KMS-11 (cell line): ENCODE measurements at regions not wholly inside any gene's neighbourhood (a gene's known extent, or its start where the extent isn't known, plus 50 kb on each side); places are given as distances from the start of the nearest gene placed in this dataset.

Experiments
- H2AFZ ChIP-seq: fragments of 200-600 bp; sonication (generic); 2 replicates; pipeline ENCODE4 v1.6.1; 2016; ENCODE audit warnings: antibody characterized with exemption, mixed run types, low read depth
- H3K27ac ChIP-seq: fragments of 200-600 bp; sonication (generic); 2 replicates; pipeline ENCODE4 v1.6.1; 2016; ENCODE audit warnings: mild to moderate bottlenecking, mixed run types
- H3K27me3 ChIP-seq: fragments of 200-600 bp; sonication (generic); 2 replicates; pipeline ENCODE4 v1.6.1; 2017; ENCODE audit warnings: mild to moderate bottlenecking, low read depth, mixed run types, moderate library complexity; ENCODE audit not compliant: insufficient read depth
- H3K36me3 ChIP-seq: fragments of 200-600 bp; sonication (generic); 2 replicates; pipeline ENCODE4 v1.6.1; 2017; ENCODE audit warnings: mild to moderate bottlenecking, mixed run types; ENCODE audit not compliant: insufficient read depth
- H3K4me1 ChIP-seq: fragments of 200-600 bp; sonication (generic); 2 replicates; pipeline ENCODE4 v1.6.1; 2016; ENCODE audit warnings: mild to moderate bottlenecking, low read depth, mixed run types; ENCODE audit not compliant: poor library complexity, severe bottlenecking
- H3K4me2 ChIP-seq: fragments of 200-600 bp; sonication (generic); 2 replicates; pipeline ENCODE4 v1.7.0; 2016; ENCODE audit warnings: mild to moderate bottlenecking, mixed run types
- H3K4me3 ChIP-seq: fragments of 200-600 bp; sonication (generic); IDR thresholded peaks from 2 replicates; pipeline ENCODE4 v1.6.1; 2017; ENCODE audit warnings: low read depth, low read length, mixed read lengths; ENCODE audit not compliant: insufficient read depth
- H3K79me2 ChIP-seq: fragments of 200-600 bp; sonication (generic); 2 replicates; pipeline ENCODE4 v1.6.1; 2016; ENCODE audit warnings: low read depth, mixed run types; ENCODE audit not compliant: insufficient read depth
- H3K9ac ChIP-seq: fragments of 200-600 bp; sonication (generic); 2 replicates; pipeline ENCODE4 v1.6.1; 2016; ENCODE audit warnings: mild to moderate bottlenecking, mixed run types
- H4K20me1 ChIP-seq: fragments of 200-600 bp; sonication (generic); 2 replicates; pipeline ENCODE4 v1.6.1; 2016; ENCODE audit warnings: mild to moderate bottlenecking, mixed run types; ENCODE audit not compliant: insufficient read depth
- TF ChIP-seq, protein P1 (sequence below): fragments of 200-600 bp; sonication (generic); conservative IDR thresholded peaks from 2 replicates; pipeline ENCODE4 v1.6.1; 2017; ENCODE audit warnings: low read depth, mild to moderate bottlenecking, antibody characterized with exemption, low read length, moderate library complexity, mixed read lengths

- Histone ChIP-seq H3K27ac (no peak overlapping the region), H3K4me2 (no peak overlapping the region), H3K36me3 (no peaks in the 10 kb centered on the region), H3K27me3 (no peaks in the 10 kb centered on the region), H4K20me1 (no peaks in the 10 kb centered on the region), H3K4me1 (no peaks in the 10 kb centered on the region), H3K79me2 (no peaks in the 10 kb centered on the region), H3K9ac (no peak overlapping the region), H3K4me3 (no peak overlapping the region), H2AFZ (no peak overlapping the region)
- TF ChIP-seq, protein P1, sequence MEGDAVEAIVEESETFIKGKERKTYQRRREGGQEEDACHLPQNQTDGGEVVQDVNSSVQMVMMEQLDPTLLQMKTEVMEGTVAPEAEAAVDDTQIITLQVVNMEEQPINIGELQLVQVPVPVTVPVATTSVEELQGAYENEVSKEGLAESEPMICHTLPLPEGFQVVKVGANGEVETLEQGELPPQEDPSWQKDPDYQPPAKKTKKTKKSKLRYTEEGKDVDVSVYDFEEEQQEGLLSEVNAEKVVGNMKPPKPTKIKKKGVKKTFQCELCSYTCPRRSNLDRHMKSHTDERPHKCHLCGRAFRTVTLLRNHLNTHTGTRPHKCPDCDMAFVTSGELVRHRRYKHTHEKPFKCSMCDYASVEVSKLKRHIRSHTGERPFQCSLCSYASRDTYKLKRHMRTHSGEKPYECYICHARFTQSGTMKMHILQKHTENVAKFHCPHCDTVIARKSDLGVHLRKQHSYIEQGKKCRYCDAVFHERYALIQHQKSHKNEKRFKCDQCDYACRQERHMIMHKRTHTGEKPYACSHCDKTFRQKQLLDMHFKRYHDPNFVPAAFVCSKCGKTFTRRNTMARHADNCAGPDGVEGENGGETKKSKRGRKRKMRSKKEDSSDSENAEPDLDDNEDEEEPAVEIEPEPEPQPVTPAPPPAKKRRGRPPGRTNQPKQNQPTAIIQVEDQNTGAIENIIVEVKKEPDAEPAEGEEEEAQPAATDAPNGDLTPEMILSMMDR, result no peak
Measured at GRCh38 chr2:57563015-57563414, 483.6 kb upstream of the VRK2 start.

- no peak overlapping the region for H3K27ac ChIP-seq
- no peak overlapping the region for H3K4me3 ChIP-seq
- no peaks in the 10 kb centered on the region for H3K27me3 ChIP-seq
- H3K9ac ChIP-seq, result no peak overlapping the region
- H4K20me1 ChIP-seq, result no peaks in the 10 kb centered on the region
- H3K79me2 ChIP-seq, result no peaks in the 10 kb centered on the region
- H3K4me1 ChIP-seq, result no peaks in the 10 kb centered on the region
- H2AFZ ChIP-seq, result no peak overlapping the region
- no peak overlapping the region for H3K4me2 ChIP-seq
- TF ChIP-seq, protein P1, result no peak
- H3K36me3 ChIP-seq, result no peaks in the 10 kb centered on the region
Measured at GRCh38 chr2:57567245-57567644, 479.4 kb upstream of the VRK2 start.

- Histone ChIP-seq H3K36me3 (no peaks in the 10 kb centered on the region), H3K79me2 (no peaks in the 10 kb centered on the region), H3K27ac (no peak overlapping the region), H4K20me1 (no peaks in the 10 kb centered on the region), H3K4me2 (no peak overlapping the region), H3K27me3 (no peaks in the 10 kb centered on the region), H2AFZ (no peak overlapping the region), H3K4me3 (no peak overlapping the region), H3K9ac (no peak overlapping the region), H3K4me1 (no peaks in the 10 kb centered on the region)
- TF ChIP-seq, protein P1, result no peak
Measured at GRCh38 chr2:57569396-57569795, 477.2 kb upstream of the VRK2 start.

DNA sequence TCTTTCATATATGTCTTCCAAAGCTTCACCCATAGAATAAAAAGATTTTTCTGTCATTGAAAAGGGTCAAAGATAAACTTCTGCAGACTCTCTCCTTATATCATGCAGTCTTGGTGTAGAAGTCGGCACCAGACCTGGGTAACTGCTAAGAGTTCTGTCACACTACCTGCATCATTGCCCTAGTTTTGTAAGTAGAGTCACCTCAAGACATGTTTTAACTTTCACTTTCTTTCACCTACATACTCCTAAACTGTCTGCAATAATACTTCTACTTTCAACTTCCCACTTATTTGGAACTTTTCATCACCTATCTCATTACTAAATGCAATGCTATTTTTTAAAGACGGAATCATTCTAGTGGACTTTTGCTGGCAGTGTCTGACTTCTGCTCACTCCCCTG, 475.6 kb upstream of the VRK2 start:
- H3K79me2 ChIP-seq, result no peaks in the 10 kb centered on the region
- H3K9ac ChIP-seq, result no peak overlapping the region
- H3K4me2 ChIP-seq, result no peak overlapping the region
- TF ChIP-seq, protein P1, result no peak
- no peak overlapping the region for H3K4me3 ChIP-seq
- no peak overlapping the region for H3K27ac ChIP-seq
- H3K4me1 ChIP-seq, result no peaks in the 10 kb centered on the region
- H3K36me3 ChIP-seq, result no peaks in the 10 kb centered on the region
- no peaks in the 10 kb centered on the region for H3K27me3 ChIP-seq
- no peaks in the 10 kb centered on the region for H4K20me1 ChIP-seq
- no peak overlapping the region for H2AFZ ChIP-seq
